Nephron progenitor cell (in vitro differentiated cells): ENCODE measurements at regions not wholly inside any gene's neighbourhood (a gene's known extent, or its start where the extent isn't known, plus 50 kb on each side); places are given as distances from the start of the nearest gene placed in this dataset.

Experiments
- DNase-seq: peaks from one replicate; pipeline ENCODE4 v3.0.0; 2021
- H3K27ac Mint-ChIP-seq: 2 replicates; pipeline ENCODE4 v1.8.0; 2021; ENCODE audit warnings: mild to moderate bottlenecking, moderate library complexity, mixed read lengths
- H3K27me3 Mint-ChIP-seq: 2 replicates; pipeline ENCODE4 v1.8.0; 2021; ENCODE audit warnings: mild to moderate bottlenecking, low read depth, mixed read lengths; ENCODE audit not compliant: poor library complexity
- H3K36me3 Mint-ChIP-seq: 2 replicates; pipeline ENCODE4 v1.8.0; 2021; ENCODE audit warnings: low read depth, mixed read lengths
- H3K4me1 Mint-ChIP-seq: 2 replicates; pipeline ENCODE4 v1.8.0; 2021; ENCODE audit warnings: mixed read lengths
- H3K4me3 Mint-ChIP-seq: 2 replicates; pipeline ENCODE4 v1.8.0; 2021; ENCODE audit warnings: mild to moderate bottlenecking, moderate library complexity, mixed read lengths
- H3K9me3 Mint-ChIP-seq: 2 replicates; pipeline ENCODE4 v1.8.0; 2021; ENCODE audit warnings: mild to moderate bottlenecking, moderate library complexity, mixed read lengths
- TF ChIP-seq, protein P1 (sequence below): fragments of 200-600 bp; sonication (generic); IDR thresholded peaks from 2 replicates; pipeline ENCODE4 v1.5.0; 2021; ENCODE audit warnings: antibody characterized with exemption

DNA sequence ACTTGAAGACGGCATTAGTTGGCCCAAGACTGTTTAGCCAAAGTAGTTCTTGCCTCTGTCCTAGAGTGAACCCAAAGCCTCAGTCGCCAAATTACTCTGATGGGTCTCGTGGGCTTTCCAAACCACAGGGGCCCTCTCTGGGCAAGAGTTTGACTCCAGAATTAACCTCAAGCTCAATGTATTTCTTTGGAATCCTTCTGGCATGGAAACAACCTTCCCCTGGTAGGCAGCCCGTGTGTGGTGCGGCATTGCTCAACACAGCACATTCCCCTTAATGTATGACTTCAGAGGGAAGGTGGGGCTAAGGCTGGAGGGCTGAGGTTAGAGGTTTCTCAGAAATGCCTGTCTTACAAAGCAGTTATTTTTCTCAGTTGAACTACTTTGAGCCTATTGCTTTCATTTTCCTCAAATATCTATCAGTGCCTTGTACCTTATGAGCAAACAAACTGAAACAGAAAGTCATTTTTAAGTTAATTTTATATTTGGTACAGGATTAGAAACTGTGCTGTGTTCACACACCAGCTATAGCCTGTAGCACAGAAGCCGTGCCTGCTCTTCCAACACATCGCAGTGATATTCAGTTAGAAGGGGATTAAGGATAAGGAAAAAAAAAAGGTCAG, 123.9 kb upstream of the HAPLN1 start:
- H3K4me1 Mint-ChIP-seq: peaks cover 25% of the 10 kb centered on the region
- TF ChIP-seq, protein P1, sequence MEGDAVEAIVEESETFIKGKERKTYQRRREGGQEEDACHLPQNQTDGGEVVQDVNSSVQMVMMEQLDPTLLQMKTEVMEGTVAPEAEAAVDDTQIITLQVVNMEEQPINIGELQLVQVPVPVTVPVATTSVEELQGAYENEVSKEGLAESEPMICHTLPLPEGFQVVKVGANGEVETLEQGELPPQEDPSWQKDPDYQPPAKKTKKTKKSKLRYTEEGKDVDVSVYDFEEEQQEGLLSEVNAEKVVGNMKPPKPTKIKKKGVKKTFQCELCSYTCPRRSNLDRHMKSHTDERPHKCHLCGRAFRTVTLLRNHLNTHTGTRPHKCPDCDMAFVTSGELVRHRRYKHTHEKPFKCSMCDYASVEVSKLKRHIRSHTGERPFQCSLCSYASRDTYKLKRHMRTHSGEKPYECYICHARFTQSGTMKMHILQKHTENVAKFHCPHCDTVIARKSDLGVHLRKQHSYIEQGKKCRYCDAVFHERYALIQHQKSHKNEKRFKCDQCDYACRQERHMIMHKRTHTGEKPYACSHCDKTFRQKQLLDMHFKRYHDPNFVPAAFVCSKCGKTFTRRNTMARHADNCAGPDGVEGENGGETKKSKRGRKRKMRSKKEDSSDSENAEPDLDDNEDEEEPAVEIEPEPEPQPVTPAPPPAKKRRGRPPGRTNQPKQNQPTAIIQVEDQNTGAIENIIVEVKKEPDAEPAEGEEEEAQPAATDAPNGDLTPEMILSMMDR: no peak
- no peaks in the 10 kb centered on the region for H3K27me3 Mint-ChIP-seq
- no peak overlapping the region for H3K4me3 Mint-ChIP-seq
- peaks cover 6% of the 10 kb centered on the region for H3K36me3 Mint-ChIP-seq
- peaks cover 12% of the 10 kb centered on the region for H3K9me3 Mint-ChIP-seq
- no peak for DNase-seq
- peak overlapping the region; percentile 67 for H3K27ac Mint-ChIP-seq

DNA sequence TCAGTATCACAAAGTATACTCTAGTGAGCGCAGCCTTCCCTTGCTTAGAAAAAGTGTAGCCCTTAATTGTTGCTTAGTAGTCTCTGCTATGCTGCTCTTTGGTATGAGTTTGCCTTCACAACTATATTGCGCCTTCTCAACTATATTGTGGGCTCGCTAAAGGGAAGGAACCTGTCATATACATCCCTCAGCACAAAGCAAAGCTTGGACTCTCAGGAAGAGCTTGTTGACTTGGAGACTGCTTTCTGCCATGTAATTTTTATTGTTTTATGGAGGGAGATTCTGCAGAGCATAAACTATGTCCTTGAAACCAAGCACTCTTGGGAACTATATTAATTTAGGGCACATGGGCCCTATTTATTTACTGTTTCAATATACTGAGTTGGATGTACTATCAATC, 119.1 kb upstream of the HAPLN1 start:
- H3K36me3 Mint-ChIP-seq: no peaks in the 10 kb centered on the region
- peaks cover 17% of the 10 kb centered on the region for H3K4me1 Mint-ChIP-seq
- peaks cover 6% of the 10 kb centered on the region for H3K9me3 Mint-ChIP-seq
- H3K27me3 Mint-ChIP-seq: no peaks in the 10 kb centered on the region
- TF ChIP-seq, protein P1: no peak
- H3K27ac Mint-ChIP-seq: peak overlapping the region; percentile 46
- DNase-seq: no peak
- no peak overlapping the region for H3K4me3 Mint-ChIP-seq

DNA sequence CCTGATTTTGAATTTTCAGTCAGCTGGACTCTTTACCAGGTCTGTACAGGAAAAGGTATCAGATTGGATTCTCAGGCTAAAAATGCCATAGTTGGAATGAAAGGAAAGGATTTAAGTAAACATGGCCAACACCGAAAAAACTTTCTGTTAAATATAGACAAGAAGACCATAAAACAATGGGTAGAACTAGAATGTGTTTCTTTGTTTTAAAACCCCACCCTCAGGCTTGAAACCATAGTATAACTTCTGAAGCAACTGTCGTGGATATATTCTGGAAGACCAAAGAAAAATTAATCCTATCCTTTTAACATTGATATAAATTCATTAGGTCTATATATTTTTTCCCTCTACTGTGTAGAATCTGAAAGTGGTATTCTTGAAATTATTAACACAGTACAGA, 118.6 kb upstream of the HAPLN1 start:
- Mint-ChIP-seq H3K9me3 (peaks cover 6% of the 10 kb centered on the region), H3K27me3 (no peaks in the 10 kb centered on the region), H3K27ac (no peak overlapping the region), H3K4me3 (no peak overlapping the region), H3K4me1 (peaks cover 17% of the 10 kb centered on the region), H3K36me3 (no peaks in the 10 kb centered on the region)
- TF ChIP-seq, protein P1: no peak
- no peak for DNase-seq

DNA sequence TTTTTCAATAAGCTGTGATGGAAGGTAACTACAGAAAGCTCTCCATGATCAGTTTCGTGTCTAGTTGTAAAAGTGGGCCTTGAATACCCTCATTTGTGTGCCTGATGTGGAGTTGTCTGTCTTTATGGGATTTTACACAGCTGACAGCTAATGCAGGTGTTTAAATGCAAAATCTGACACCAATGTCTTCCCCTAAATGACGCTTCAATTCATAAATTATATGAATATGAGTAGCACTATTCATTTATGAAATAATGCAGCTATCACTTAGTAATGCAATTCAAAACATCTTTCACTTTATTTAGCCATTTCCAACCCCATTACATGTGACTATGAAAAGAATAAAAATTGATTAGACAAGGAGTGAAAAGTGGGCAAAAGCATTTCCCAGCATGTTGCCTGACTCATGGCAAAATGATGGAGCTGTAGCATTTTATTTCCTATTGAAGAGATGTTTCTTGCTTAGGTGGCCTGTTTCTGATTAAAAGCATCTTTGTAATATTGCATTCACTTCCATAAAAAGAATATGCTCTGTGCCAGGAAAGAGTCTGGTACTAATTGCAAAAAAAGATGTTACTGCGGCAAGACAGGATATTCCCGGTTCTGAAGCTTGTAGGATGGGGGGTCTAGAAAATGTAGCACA, 116.7 kb upstream of the HAPLN1 start:
- H3K36me3 Mint-ChIP-seq: no peaks in the 10 kb centered on the region
- H3K27me3 Mint-ChIP-seq: no peaks in the 10 kb centered on the region
- no peak overlapping the region for H3K4me3 Mint-ChIP-seq
- peaks cover 19% of the 10 kb centered on the region for H3K4me1 Mint-ChIP-seq
- H3K27ac Mint-ChIP-seq: no peak overlapping the region
- DNase-seq: no peak
- H3K9me3 Mint-ChIP-seq: peaks cover 9% of the 10 kb centered on the region
- TF ChIP-seq, protein P1: no peak

DNA sequence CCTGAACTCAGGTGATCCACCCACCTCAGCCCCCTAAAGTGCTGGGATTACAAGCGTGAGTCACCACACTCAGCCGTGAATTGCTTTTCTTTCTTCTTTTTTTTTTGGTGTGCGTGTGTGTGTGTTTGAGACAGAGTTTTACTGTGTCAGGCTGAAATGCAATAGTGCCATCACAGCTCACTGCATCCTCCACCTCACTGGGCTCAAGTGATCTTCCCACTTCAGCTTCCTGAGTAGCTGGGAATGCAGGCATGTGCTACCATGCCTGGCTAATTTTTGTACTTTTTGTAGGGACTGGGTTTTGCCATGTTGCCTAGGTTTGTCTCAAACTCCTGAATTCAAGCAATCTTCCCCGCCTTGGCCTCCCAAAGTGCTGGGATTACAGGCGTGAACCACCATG, 113.7 kb upstream of the HAPLN1 start:
- peak overlapping the region; percentile 90 for H3K27ac Mint-ChIP-seq

More for the DNA sequence above, 113.7 kb upstream of the HAPLN1 start:
- Mint-ChIP-seq H3K9me3 (peaks cover 6% of the 10 kb centered on the region), H3K36me3 (no peaks in the 10 kb centered on the region), H3K4me1 (peaks cover 5% of the 10 kb centered on the region), H3K27me3 (no peaks in the 10 kb centered on the region), H3K4me3 (no peak overlapping the region)
- no peak for DNase-seq
- TF ChIP-seq, protein P1: no peak
